GM23338 (cell line): ENCODE measurements at regions not wholly inside any gene's neighbourhood (a gene's known extent, or its start where the extent isn't known, plus 50 kb on each side); places are given as distances from the start of the nearest gene placed in this dataset.
"Not testable (repeated sequence)": the region's sequence is repeated elsewhere in the genome, so short reads cannot be mapped to it uniquely, and the experiment has no call there.

Source experiments
- ATAC-seq: fragments of 200-7000 bp; cut with Tn5 transposase; 3 replicates; pipeline ENCODE4 v1.9.1; 2020
- DNase-seq: peaks from one replicate; pipeline ENCODE4 v3.0.0-alpha.2; 2015; ENCODE audit warnings: low spot score
- H2AFZ ChIP-seq: fragments of 200-600 bp; sonication (generic); 2 replicates; pipeline ENCODE4 v1.8.0; 2016; ENCODE audit warnings: antibody characterized with exemption, mild to moderate bottlenecking, moderate library complexity
- H3F3A ChIP-seq: fragments of 200-600 bp; sonication (generic); replicated peaks from 2 replicates; pipeline ENCODE4 v1.8.0; 2017; ENCODE audit warnings: antibody characterized with exemption, mixed run types, low read depth
- H3K27ac ChIP-seq: fragments of 200-600 bp; sonication (generic); 2 replicates; pipeline ENCODE4 v1.6.1; 2016; ENCODE audit warnings: low read depth
- H3K27me3 ChIP-seq: fragments of 200-600 bp; sonication (generic); 2 replicates; pipeline ENCODE4 v1.8.0; 2016; ENCODE audit warnings: mild to moderate bottlenecking, mixed run types, moderate library complexity; ENCODE audit not compliant: insufficient read depth
- H3K36me3 ChIP-seq: fragments of 200-600 bp; sonication (generic); 2 replicates; pipeline ENCODE4 v1.8.0; 2016; ENCODE audit warnings: mild to moderate bottlenecking; ENCODE audit not compliant: insufficient read depth
- H3K4me1 ChIP-seq: fragments of 200-600 bp; sonication (generic); 2 replicates; pipeline ENCODE4 v1.8.0; 2016; ENCODE audit warnings: mild to moderate bottlenecking, moderate library complexity; ENCODE audit not compliant: insufficient read depth
- H3K4me2 ChIP-seq: fragments of 200-600 bp; sonication (generic); 2 replicates; pipeline ENCODE4 v1.7.1; 2017; ENCODE audit warnings: mixed run types
- H3K4me3 ChIP-seq: fragments of 200-600 bp; sonication (generic); 2 replicates; pipeline ENCODE4 v1.6.1; 2016; ENCODE audit warnings: mixed run types
- H3K79me2 ChIP-seq: fragments of 200-600 bp; sonication (generic); replicated peaks from 2 replicates; pipeline ENCODE4 v1.8.0; 2017; ENCODE audit warnings: mild to moderate bottlenecking; ENCODE audit not compliant: insufficient read depth
- H3K9me2 ChIP-seq: fragments of 200-600 bp; sonication (generic); 2 replicates; pipeline ENCODE4 v1.8.0; 2017; ENCODE audit not compliant: insufficient read depth
- H4K20me1 ChIP-seq: fragments of 200-600 bp; sonication (generic); replicated peaks from 2 replicates; pipeline ENCODE4 v1.8.0; 2017; ENCODE audit warnings: mild to moderate bottlenecking; ENCODE audit not compliant: insufficient read depth
- H3K27ac Mint-ChIP-seq: 2 replicates; pipeline ENCODE4 v1.8.0; 2020; ENCODE audit warnings: inconsistent platforms, mild to moderate bottlenecking, moderate library complexity, mixed read lengths
- H3K27me3 Mint-ChIP-seq: 3 replicates; pipeline ENCODE4 v1.8.0; 2022; ENCODE audit warnings: low read depth, mild to moderate bottlenecking, moderate library complexity, mixed read lengths, inconsistent platforms; ENCODE audit not compliant: insufficient read depth, poor library complexity
- H3K36me3 Mint-ChIP-seq: 3 replicates; pipeline ENCODE4 v1.8.0; 2021; ENCODE audit warnings: low read depth, mild to moderate bottlenecking, inconsistent platforms, moderate library complexity, mixed read lengths
- H3K4me1 Mint-ChIP-seq: 3 replicates; pipeline ENCODE4 v1.8.0; 2020; ENCODE audit warnings: mild to moderate bottlenecking, inconsistent platforms, mixed read lengths
- H3K4me3 Mint-ChIP-seq: 3 replicates; pipeline ENCODE4 v1.8.0; 2021; ENCODE audit warnings: moderate library complexity, mild to moderate bottlenecking, inconsistent platforms, mixed read lengths
- H3K9me3 Mint-ChIP-seq: 3 replicates; pipeline ENCODE4 v1.8.0; 2020; ENCODE audit warnings: moderate library complexity, mild to moderate bottlenecking, inconsistent platforms, mixed read lengths
- CREB1 ChIP-seq: fragments of 250-450 bp; sonication (Bioruptor Pico); IDR thresholded peaks from 2 replicates; pipeline ENCODE4 v1.5.0; 2020; ENCODE audit warnings: low read depth, mild to moderate bottlenecking, moderate library complexity
- ETS1 ChIP-seq: IDR thresholded peaks from 2 replicates; pipeline ENCODE4 v1.6.1; 2016; ENCODE audit warnings: antibody characterized with exemption
- EZH2phosphoT487 ChIP-seq: fragments of 200-600 bp; sonication (generic); IDR thresholded peaks from one replicate; pipeline ENCODE4 v1.8.1; 2018; ENCODE audit warnings: antibody characterized with exemption; ENCODE audit not compliant: unreplicated experiment
- JUNB ChIP-seq: IDR thresholded peaks from one replicate; pipeline ENCODE4 v1.6.1; 2016; ENCODE audit warnings: antibody characterized with exemption; ENCODE audit not compliant: unreplicated experiment
- NANOG ChIP-seq: IDR thresholded peaks from 2 replicates; pipeline ENCODE4 v1.6.1; 2016; ENCODE audit warnings: antibody characterized with exemption, borderline replicate concordance
- REST ChIP-seq: IDR thresholded peaks from one replicate; pipeline ENCODE4 v1.6.1; 2018; ENCODE audit warnings: antibody characterized with exemption; ENCODE audit not compliant: unreplicated experiment
- ZNF114 ChIP-seq: fragments of 250-450 bp; sonication (Bioruptor Pico); IDR thresholded peaks from 2 replicates; pipeline ENCODE4 v1.5.0; 2020; ENCODE audit warnings: mild to moderate bottlenecking, moderate library complexity
- ZNF331 ChIP-seq: fragments of 250-450 bp; sonication (Bioruptor Pico); IDR thresholded peaks from 2 replicates; pipeline ENCODE4 v1.5.0; 2020; ENCODE audit warnings: low read depth, mild to moderate bottlenecking, moderate library complexity
- ZNF462 ChIP-seq: fragments of 250-450 bp; sonication (Bioruptor Pico); IDR thresholded peaks from 2 replicates; pipeline ENCODE4 v1.5.0; 2020; ENCODE audit warnings: mild to moderate bottlenecking, moderate library complexity

GRCh38 chrX:66098162-66098561 lies 58.3 kb upstream of the VSIG4 start:
- TF ChIP-seq ETS1 (no peak), EZH2phosphoT487 (no peak), ZNF331 (CRISPR knock-in tag) (no peak), REST (no peak), JUNB (no peak), ZNF114 (no peak), CREB1 (no peak), NANOG (no peak), ZNF462 (CRISPR knock-in tag) (no peak)
- no peaks in the 10 kb centered on the region for H3K4me1 ChIP-seq
- no peaks in the 10 kb centered on the region for H3F3A ChIP-seq
- no peak overlapping the region for H3K4me3 Mint-ChIP-seq
- H3K27me3 ChIP-seq = no peaks in the 10 kb centered on the region
- peaks cover 40% of the 10 kb centered on the region for H3K9me3 Mint-ChIP-seq
- no peaks in the 10 kb centered on the region for H3K9me2 ChIP-seq
- no peak overlapping the region for H3K4me3 ChIP-seq
- H3K36me3 ChIP-seq = no peaks in the 10 kb centered on the region
- DNase-seq (no peak), ATAC-seq (no peak)
- no peaks in the 10 kb centered on the region for H3K4me1 Mint-ChIP-seq
- no peaks in the 10 kb centered on the region for H3K79me2 ChIP-seq
- H3K4me2 ChIP-seq = no peak overlapping the region
- H3K27ac Mint-ChIP-seq = no peak overlapping the region
- H2AFZ ChIP-seq = no peak overlapping the region
- no peak overlapping the region for H3K27ac ChIP-seq
- H4K20me1 ChIP-seq = no peaks in the 10 kb centered on the region
- H3K27me3 Mint-ChIP-seq = no peaks in the 10 kb centered on the region
- H3K36me3 Mint-ChIP-seq = peaks cover 5% of the 10 kb centered on the region; the same call in 1 of the 3 replicates

- H3K9me2 ChIP-seq, H3K36me3 ChIP-seq, H3K27ac Mint-ChIP-seq, H3K4me3 Mint-ChIP-seq, H2AFZ ChIP-seq, ATAC-seq, H3K27me3 Mint-ChIP-seq, H3F3A ChIP-seq, H3K27ac ChIP-seq, H3K27me3 ChIP-seq, DNase-seq, H3K36me3 Mint-ChIP-seq, H3K4me3 ChIP-seq, H3K79me2 ChIP-seq, H3K4me1 ChIP-seq, H3K4me1 Mint-ChIP-seq, H4K20me1 ChIP-seq, H3K4me2 ChIP-seq: not testable (repeated sequence)
- H3K9me3 Mint-ChIP-seq = peaks cover 37% of the 10 kb centered on the region
These were observed 57.1 kb upstream of the VSIG4 start for GRCh38 chrX:66096987-66097386.
